Endothelial cell of umbilical vein (primary cell): ENCODE measurements at regions not wholly inside any gene's neighbourhood (a gene's known extent, or its start where the extent isn't known, plus 50 kb on each side); places are given as distances from the start of the nearest gene placed in this dataset.

Experiments used
- BruUV-seq: library from RNA; stranded (reverse); fragments of 400-500 nt; replicated peaks from 2 replicates; lab custom pipeline; 2021; lab: Mats Ljungman, UMichigan
- CTCF ChIA-PET: fragments of 300-600, 350-600 bp; sonication (Branson Sonifier 250); formaldehyde crosslinking; loops from one replicate; lab custom pipeline; 2021; ENCODE audit warnings: antibody characterized with exemption, inconsistent platforms; lab: Charles Lee
- POLR2A ChIA-PET: fragments of 300-600, 350-600 bp; sonication (Branson Sonifier 250); formaldehyde crosslinking; loops from one replicate; lab custom pipeline; 2021; ENCODE audit warnings: antibody characterized with exemption, inconsistent platforms; lab: Charles Lee
- DNase-seq: peaks from one replicate; pipeline ENCODE4 v3.0.0-alpha.2; 2011; ENCODE audit warnings: low read depth, low spot score
- FAIRE-seq: peaks from 2 replicates; lab custom pipeline; 2011; peaks lifted over from hg19 to GRCh38; lab: Jason Lieb, UNC
- H2AFZ ChIP-seq: 2 replicates; pipeline ENCODE4 v1.6.0; 2012; ENCODE audit warnings: low read depth, low read length, control low read depth, inconsistent platforms
- H3K27ac ChIP-seq: 2 replicates; pipeline ENCODE4 v1.5.1; 2011; ENCODE audit warnings: low read depth, mild to moderate bottlenecking, control low read depth, low read length, moderate library complexity; ENCODE audit not compliant: insufficient read depth
- H3K27me3 ChIP-seq, 2 experiments: 2 replicates each; pipeline versions ENCODE4 v1.6.0 to v1.6.1; 2011; ENCODE audit warnings: low read length in 2 of 2, mixed read lengths in 1 of 2; ENCODE audit not compliant: control insufficient read depth in 2 of 2, insufficient read depth in 2 of 2
- H3K36me3 ChIP-seq, 2 experiments: 2 replicates in 1 of 2; 3 replicates in 1 of 2; pipeline ENCODE4 v1.5.1; 2011; ENCODE audit warnings: low read length in 2 of 2, mild to moderate bottlenecking in 1 of 2, moderate library complexity in 1 of 2; ENCODE audit not compliant: control insufficient read depth in 2 of 2, insufficient read depth in 2 of 2; ENCODE audit errors: extremely low read depth in 1 of 2
- H3K4me1 ChIP-seq: 3 replicates; pipeline ENCODE4 v1.5.1; 2011; ENCODE audit warnings: mild to moderate bottlenecking, low read length; ENCODE audit not compliant: control insufficient read depth, insufficient read depth; ENCODE audit errors: extremely low read depth
- H3K4me2 ChIP-seq: 2 replicates; pipeline ENCODE4 v1.6.1; 2011; ENCODE audit warnings: low read length, control low read depth, mixed read lengths; ENCODE audit not compliant: insufficient read depth
- H3K4me3 ChIP-seq, 3 experiments: fragments of 200-600 bp in 1 of 3; sonication (generic), shearing (Covaris generic) in 1 of 3; replicated peaks in 1 of 3; 2 replicates each; pipeline ENCODE4 v1.5.1; 2011 to 2016; ENCODE audit warnings: control low read depth in 3 of 3, low read length in 3 of 3, mild to moderate bottlenecking in 2 of 3, inconsistent platforms in 1 of 3, low read depth in 1 of 3, moderate library complexity in 1 of 3; ENCODE audit not compliant: insufficient read depth in 1 of 3
- H3K79me2 ChIP-seq: 2 replicates; pipeline ENCODE4 v1.6.0; 2012; ENCODE audit warnings: low read length, inconsistent platforms; ENCODE audit not compliant: control insufficient read depth, insufficient read depth
- H3K9ac ChIP-seq: replicated peaks from 2 replicates; pipeline ENCODE3; 2011; ENCODE audit warnings: low read length, control low read depth; ENCODE audit not compliant: insufficient read depth; ENCODE audit errors: extremely low read depth
- H3K9me1 ChIP-seq: replicated peaks from 3 replicates; pipeline ENCODE4 v1.6.0; 2011; ENCODE audit warnings: mild to moderate bottlenecking, low read length; ENCODE audit not compliant: control insufficient read depth, insufficient read depth; ENCODE audit errors: extremely low read depth
- H3K9me3 ChIP-seq: replicated peaks from 2 replicates; pipeline ENCODE4 v1.5.1; 2012; ENCODE audit warnings: low read length, inconsistent platforms; ENCODE audit not compliant: control insufficient read depth, insufficient read depth
- H4K20me1 ChIP-seq: replicated peaks from 2 replicates; pipeline ENCODE3; 2011; ENCODE audit warnings: mild to moderate bottlenecking, low read length; ENCODE audit not compliant: control insufficient read depth, insufficient read depth; ENCODE audit errors: extremely low read depth
- CTCF ChIP-seq, 2 donors: IDR thresholded peaks; 1 replicate in 1 of 2; 2 replicates in 1 of 2; pipeline ENCODE4 v1.5.1; 2011; ENCODE audit warnings: low read length in 2 of 2, mild to moderate bottlenecking in 2 of 2, moderate library complexity in 2 of 2, control low read depth in 1 of 2, inconsistent platforms in 1 of 2, low read depth in 1 of 2; ENCODE audit not compliant: insufficient read depth in 1 of 2; ENCODE audit errors: extremely low read depth in 1 of 2
- EZH2 ChIP-seq: IDR thresholded peaks from 2 replicates; pipeline ENCODE4 v1.6.1; 2012; ENCODE audit warnings: borderline replicate concordance, low read depth, mild to moderate bottlenecking, moderate library complexity, low read length, inconsistent platforms; ENCODE audit not compliant: severe bottlenecking
- GATA2 ChIP-seq: IDR thresholded peaks from 2 replicates; pipeline ENCODE4 v1.7.0; 2011; ENCODE audit warnings: low read depth, mild to moderate bottlenecking, moderate library complexity, mixed read lengths, low read length; ENCODE audit not compliant: insufficient read length, insufficient read depth
- JUN ChIP-seq: IDR thresholded peaks from 2 replicates; pipeline ENCODE4 v1.6.1; 2011; ENCODE audit warnings: borderline replicate concordance, low read depth; ENCODE audit not compliant: insufficient read length, insufficient read depth
- POLR2A ChIP-seq: IDR thresholded peaks from 2 replicates; pipeline ENCODE4 v1.6.1; 2012; ENCODE audit warnings: low read depth, mild to moderate bottlenecking, control low read depth, low read length
- POLR2AphosphoS5 ChIP-seq: IDR thresholded peaks from 2 replicates; pipeline ENCODE4 v1.6.1; 2012; ENCODE audit warnings: low read depth, mild to moderate bottlenecking, control low read depth, low read length, moderate library complexity; ENCODE audit not compliant: insufficient read depth
- dilution Hi-C: fragments of 300-500 bp; cut with MboI; formaldehyde crosslinking; loops from one replicate; pipeline ENCODE4 v1.15.0; 2019; ENCODE audit warnings: low sequenced_read_pairs; ENCODE audit not compliant: extremely low pct_ligation_motif_present
- intact Hi-C: fragments of 100-400 bp; cut with micrococcal nuclease; formaldehyde crosslinking; loops from one replicate; pipeline ENCODE4 v1.10.0; 2022

GRCh38 chr2:217625557-217626169, 377.1 kb downstream of the TNS1 start:
- no peak overlapping the region for H3K27ac ChIP-seq
- no peaks in the 10 kb centered on the region for H4K20me1 ChIP-seq
- BruUV-seq = no TSS peak
- intact Hi-C loops = no loop called here
- H3K4me1 ChIP-seq = no peaks in the 10 kb centered on the region
- no peak overlapping the region for H2AFZ ChIP-seq
- H3K79me2 ChIP-seq = no peaks in the 10 kb centered on the region
- no peaks in the 10 kb centered on the region for H3K9me1 ChIP-seq
- no peak overlapping the region for H3K4me3 ChIP-seq
- POLR2A ChIA-PET = no interaction called here
- H3K9ac ChIP-seq = no peak overlapping the region
- CTCF ChIA-PET = interaction anchor here (1.0 kb wide), 1 partner anchor 25 kb away, joined by 3 read pairs; no protein-coding TSS in a partner anchor
- no peaks in the 10 kb centered on the region for H3K27me3 ChIP-seq
- H3K9me3 ChIP-seq = no peaks in the 10 kb centered on the region
- H3K4me2 ChIP-seq = no peak overlapping the region
- TF ChIP-seq POLR2AphosphoS5 (no peak), EZH2 (no peak), POLR2A (no peak), CTCF (IDR thresholded peaks at IDR 0.05; ENCODE audit: extremely low read depth in 1 of 2, insufficient read depth in 1 of 2, low read depth in 1 of 2, low read length in 2 of 2) (no peak), JUN (no peak), GATA2 (no peak)
- FAIRE-seq (no peak), DNase-seq (no peak)
- dilution Hi-C loops = no loop called here
- no peaks in the 10 kb centered on the region for H3K36me3 ChIP-seq
